ENCODE measurements at regions not wholly inside any gene's neighbourhood (a gene's known extent, or its start where the extent isn't known, plus 50 kb on each side); places are given as distances from the start of the nearest gene placed in this dataset.
"Not testable (repeated sequence)": the region's sequence is repeated elsewhere in the genome, so short reads cannot be mapped to it uniquely, and the experiment has no call there.

DNA sequence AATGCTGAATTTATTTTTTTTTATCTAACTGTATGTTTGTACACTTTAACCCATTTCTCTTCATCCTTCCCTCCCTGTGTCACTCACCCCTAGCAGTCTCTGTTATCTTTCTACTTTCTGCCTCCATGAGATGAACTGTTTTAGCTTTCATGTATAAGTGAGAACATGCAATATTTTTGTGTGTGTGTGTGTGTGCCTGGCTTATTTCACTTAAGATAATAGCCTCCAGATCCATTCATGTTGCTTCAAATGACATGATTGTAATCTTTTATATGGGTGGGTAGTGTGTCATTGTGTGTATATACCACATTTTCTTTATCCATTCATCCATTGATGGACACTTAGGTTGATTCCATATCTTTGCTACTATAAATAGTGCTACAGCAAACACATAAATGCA is 1023.9 kb downstream of the TLE1 start:
- no peaks in the 10 kb centered on the region for H3K27me3 ChIP-seq
- no peaks in the 10 kb centered on the region for H3K36me3 ChIP-seq
- intact Hi-C loops (cut with DNase I; ENCODE audit: low total_unique reads) (no loop called here), in situ Hi-C loops (cut with MboI; ENCODE audit: low pct_ligation_motif_present in 1 of 4, low pct_unique_long_range_greater_than_20kb in 1 of 4, low sequenced_read_pairs in 3 of 4) (no loop called here)
- no peak for TF ChIP-seq POLR2AphosphoS5 (IDR thresholded peaks at IDR 0.05)
- TF ChIP-seq, protein P1, sequence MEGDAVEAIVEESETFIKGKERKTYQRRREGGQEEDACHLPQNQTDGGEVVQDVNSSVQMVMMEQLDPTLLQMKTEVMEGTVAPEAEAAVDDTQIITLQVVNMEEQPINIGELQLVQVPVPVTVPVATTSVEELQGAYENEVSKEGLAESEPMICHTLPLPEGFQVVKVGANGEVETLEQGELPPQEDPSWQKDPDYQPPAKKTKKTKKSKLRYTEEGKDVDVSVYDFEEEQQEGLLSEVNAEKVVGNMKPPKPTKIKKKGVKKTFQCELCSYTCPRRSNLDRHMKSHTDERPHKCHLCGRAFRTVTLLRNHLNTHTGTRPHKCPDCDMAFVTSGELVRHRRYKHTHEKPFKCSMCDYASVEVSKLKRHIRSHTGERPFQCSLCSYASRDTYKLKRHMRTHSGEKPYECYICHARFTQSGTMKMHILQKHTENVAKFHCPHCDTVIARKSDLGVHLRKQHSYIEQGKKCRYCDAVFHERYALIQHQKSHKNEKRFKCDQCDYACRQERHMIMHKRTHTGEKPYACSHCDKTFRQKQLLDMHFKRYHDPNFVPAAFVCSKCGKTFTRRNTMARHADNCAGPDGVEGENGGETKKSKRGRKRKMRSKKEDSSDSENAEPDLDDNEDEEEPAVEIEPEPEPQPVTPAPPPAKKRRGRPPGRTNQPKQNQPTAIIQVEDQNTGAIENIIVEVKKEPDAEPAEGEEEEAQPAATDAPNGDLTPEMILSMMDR (IDR thresholded peaks at IDR 0.05), result no peak
- TF ChIP-seq POLR2A (IDR thresholded peaks at IDR 0.05), result no peak
- no peak for TF ChIP-seq EP300 (IDR thresholded peaks at IDR 0.05; ENCODE audit: low read depth)
- no peaks in the 10 kb centered on the region for H3K4me1 ChIP-seq
- DNase-seq, result no peak
- H3K4me3 ChIP-seq, result no peak overlapping the region
- no peaks in the 10 kb centered on the region for H3K9me3 ChIP-seq
- no peak overlapping the region for H3K27ac ChIP-seq

DNA sequence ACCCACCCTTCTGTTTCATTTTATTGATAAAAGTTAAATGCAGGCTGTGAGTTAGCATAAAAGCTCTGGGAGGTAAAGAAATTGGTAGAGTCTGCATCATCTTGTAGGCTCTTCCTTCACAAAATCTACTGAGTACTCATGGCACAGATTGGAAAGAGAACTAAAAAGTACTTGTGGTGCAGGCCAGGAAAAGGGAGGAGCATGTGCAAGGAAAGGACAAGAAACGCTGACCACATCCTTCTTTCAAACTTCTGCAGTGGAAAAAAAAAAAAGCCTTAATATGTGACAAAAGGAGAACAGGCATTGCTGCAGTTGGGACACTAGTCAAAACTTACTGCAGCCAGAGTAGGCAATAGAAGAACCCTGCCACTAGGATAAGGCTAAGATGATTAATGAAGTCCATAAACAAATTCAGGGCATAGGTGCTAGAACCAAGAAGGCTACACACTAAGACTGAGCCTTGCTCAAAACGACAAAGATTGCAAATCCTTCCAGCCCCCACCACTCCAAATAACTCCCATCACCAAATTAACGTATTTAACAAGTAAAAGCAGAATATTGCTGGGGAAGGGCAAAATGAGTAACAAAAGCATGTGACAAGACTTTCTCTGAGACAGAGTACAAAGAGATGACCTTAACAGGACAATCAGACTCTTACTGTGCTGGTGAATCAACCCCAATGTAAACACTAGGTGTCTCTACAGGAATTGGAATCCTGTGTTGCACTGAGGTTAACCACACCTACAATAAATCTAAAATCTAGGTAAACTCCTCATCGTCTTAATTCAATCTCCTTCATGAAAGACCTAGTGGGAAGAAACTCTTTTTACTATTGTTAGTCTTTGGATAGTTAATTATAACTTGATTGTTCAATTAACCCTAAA is 1024.8 kb downstream of the TLE1 start:
- WGBS, 2 donors (ENCODE audit: low coverage in 1 of 2), result 37 to 39% methylated on average over 4 of the region's 4 CpGs
- TF ChIP-seq, protein P1 (IDR thresholded peaks at IDR 0.05), result no peak
- no peak for TF ChIP-seq POLR2AphosphoS5 (IDR thresholded peaks at IDR 0.05)
- no peaks in the 10 kb centered on the region for H3K36me3 ChIP-seq
- H3K4me3 ChIP-seq, result no peak overlapping the region
- DNase-seq, result no peak
- no peaks in the 10 kb centered on the region for H3K27me3 ChIP-seq
- no peak overlapping the region for H3K27ac ChIP-seq
- intact Hi-C loops (cut with DNase I; ENCODE audit: low total_unique reads) (no loop called here), in situ Hi-C loops (cut with MboI; ENCODE audit: low pct_ligation_motif_present in 1 of 4, low pct_unique_long_range_greater_than_20kb in 1 of 4, low sequenced_read_pairs in 3 of 4) (no loop called here)
- no peaks in the 10 kb centered on the region for H3K4me1 ChIP-seq
- H3K9me3 ChIP-seq, result no peaks in the 10 kb centered on the region

DNA sequence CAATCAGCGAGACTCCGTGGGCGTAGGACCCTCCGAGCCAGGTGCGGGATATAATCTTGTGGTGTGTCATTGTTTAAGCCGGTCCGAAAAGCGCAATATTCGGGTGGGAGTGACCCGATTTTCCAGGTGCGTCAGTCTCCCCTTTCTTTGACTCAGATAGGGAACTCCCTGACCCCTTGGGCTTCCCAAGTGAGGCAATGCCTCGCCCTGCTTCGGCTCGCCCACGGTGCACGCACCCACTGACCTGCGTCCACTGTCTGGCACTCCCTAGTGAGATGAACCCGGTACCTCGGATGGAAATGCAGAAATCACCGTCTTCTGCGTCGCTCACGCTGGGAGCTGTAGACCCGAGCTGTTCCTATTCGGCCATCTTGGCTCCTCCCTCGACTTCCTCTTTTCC is 1029.6 kb downstream of the TLE1 start:
- in situ Hi-C loops (cut with MboI; ENCODE audit: low pct_ligation_motif_present in 1 of 4, low pct_unique_long_range_greater_than_20kb in 1 of 4, low sequenced_read_pairs in 3 of 4); DNase-seq; H3K36me3 ChIP-seq; H3K27me3 ChIP-seq; intact Hi-C loops (cut with DNase I; ENCODE audit: low total_unique reads); H3K9me3 ChIP-seq; H3K4me1 ChIP-seq; H3K27ac ChIP-seq; H3K4me3 ChIP-seq: not testable (repeated sequence)
- 92% methylated on average over 25 of the region's 26 CpGs; no CpG with 5 or more reads in 1 of the 2 donors for WGBS, 2 donors (ENCODE audit: low coverage in 1 of 2)

DNA sequence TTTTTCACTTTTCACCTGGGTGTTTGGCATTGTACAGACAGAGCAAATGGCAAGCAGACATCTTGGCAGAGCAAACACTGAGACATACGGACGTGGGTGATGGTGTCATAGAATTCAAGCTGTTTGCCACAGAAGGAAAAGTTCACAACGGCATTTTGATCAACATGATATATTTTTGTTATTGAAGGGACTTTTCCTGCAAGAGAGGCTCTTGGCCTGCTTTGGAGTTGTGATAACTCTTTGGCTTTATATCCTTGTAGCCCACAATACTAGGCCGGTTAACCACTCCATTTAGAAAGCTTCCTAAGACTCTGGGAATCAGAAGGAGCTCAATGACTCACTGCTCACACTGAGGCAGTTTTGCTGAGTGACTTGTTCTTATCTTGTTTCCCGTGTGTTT is 1038.3 kb downstream of the TLE1 start:
- no peaks in the 10 kb centered on the region for H3K36me3 ChIP-seq
- peaks cover 0 to 8% (median 2%) of the 10 kb centered on the region in 4 donors for H3K4me1 ChIP-seq
- TF ChIP-seq EP300 (IDR thresholded peaks at IDR 0.05; ENCODE audit: low read depth) (no peak), POLR2A (IDR thresholded peaks at IDR 0.05) (no peak), POLR2AphosphoS5 (IDR thresholded peaks at IDR 0.05) (no peak)
- H3K9me3 ChIP-seq, result no peaks in the 10 kb centered on the region
- in situ Hi-C loops (cut with MboI; ENCODE audit: low pct_ligation_motif_present in 1 of 4, low pct_unique_long_range_greater_than_20kb in 1 of 4, low sequenced_read_pairs in 3 of 4) (no loop called here), intact Hi-C loops (cut with DNase I; ENCODE audit: low total_unique reads) (no loop called here)
- no peak overlapping the region for H3K4me3 ChIP-seq
- no peaks in the 10 kb centered on the region for H3K27me3 ChIP-seq
- H3K27ac ChIP-seq, result peak overlapping the region in 1 of 4 donors; percentile 37
- 35 to 51% methylated on average over 2 to 5 of the region's 5 CpGs for WGBS, 2 donors (ENCODE audit: low coverage in 1 of 2)
- DNase-seq, result no peak

DNA sequence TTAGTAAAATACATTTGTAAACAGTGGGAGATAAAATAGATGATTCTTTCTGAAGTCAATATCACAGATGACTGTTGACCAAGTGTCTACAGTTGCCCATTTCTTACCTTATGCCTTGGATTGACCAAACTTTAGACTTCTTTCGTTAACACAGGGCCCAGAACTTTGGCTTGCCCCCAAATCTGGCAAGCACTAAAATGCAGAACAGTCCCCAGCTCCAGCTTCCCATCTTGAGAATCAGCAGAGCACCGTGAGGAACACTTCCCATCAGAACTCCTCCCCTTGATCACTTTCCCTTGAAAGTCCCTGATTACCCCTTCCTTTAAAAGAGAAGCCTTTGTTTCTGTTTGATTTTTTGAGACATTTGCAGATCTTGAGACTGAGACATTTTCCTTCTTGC is 1039.9 kb downstream of the TLE1 start:
- H3K9me3 ChIP-seq, result no peaks in the 10 kb centered on the region
- no peaks in the 10 kb centered on the region for H3K36me3 ChIP-seq
- in situ Hi-C loops (cut with MboI; ENCODE audit: low pct_ligation_motif_present in 1 of 4, low pct_unique_long_range_greater_than_20kb in 1 of 4, low sequenced_read_pairs in 3 of 4) (no loop called here), intact Hi-C loops (cut with DNase I; ENCODE audit: low total_unique reads) (no loop called here)
- H3K27me3 ChIP-seq, result no peaks in the 10 kb centered on the region
- 20 to 45% methylated on average over 1 to 2 of the region's 2 CpGs for WGBS, 2 donors (ENCODE audit: low coverage in 1 of 2)
- peaks cover 0 to 8% (median 2%) of the 10 kb centered on the region in 4 donors for H3K4me1 ChIP-seq
- H3K4me3 ChIP-seq, result no peak overlapping the region
- no peak for TF ChIP-seq POLR2AphosphoS5 (IDR thresholded peaks at IDR 0.05)
- TF ChIP-seq, protein P1 (IDR thresholded peaks at IDR 0.05), result no peak
- no peak for TF ChIP-seq EP300 (IDR thresholded peaks at IDR 0.05; ENCODE audit: low read depth)
- no peak for TF ChIP-seq POLR2A (IDR thresholded peaks at IDR 0.05)
- no peak for DNase-seq
- peak overlapping the region in 3 of 4 donors; percentile 26 to 46 (median 45) for H3K27ac ChIP-seq

All from transverse colon (tissue), 4 donors.